Upper lobe of left lung (tissue), 4 donors: ENCODE measurements at regions not wholly inside any gene's neighbourhood (a gene's known extent, or its start where the extent isn't known, plus 50 kb on each side); places are given as distances from the start of the nearest gene placed in this dataset.

Experiments used
- CTCF ChIP-seq, 6 experiments: fragments of 450-650 bp in 4 of 6; fragments of 200-600 bp in 2 of 6; sonication (generic) in 2 of 6; IDR thresholded peaks; one replicate each; pipeline ENCODE4 v1.5.1; 2016 to 2019; ENCODE audit warnings: antibody characterized with exemption in 6 of 6
- POLR2A ChIP-seq, 4 donors: fragments of 450-650 bp; IDR thresholded peaks; one replicate each; pipeline ENCODE4 v1.5.1; 2016 to 2017; ENCODE audit warnings: antibody characterized with exemption in 4 of 4, mild to moderate bottlenecking in 2 of 4
- POLR2AphosphoS5 ChIP-seq, 2 donors: sonication (generic); formaldehyde crosslinking; IDR thresholded peaks; one replicate each; pipeline ENCODE4 v1.5.1; 2017; ENCODE audit warnings: antibody characterized with exemption in 2 of 2

- no peak for TF ChIP-seq CTCF (IDR thresholded peaks at IDR 0.05)
- no peak for TF ChIP-seq POLR2A (IDR thresholded peaks at IDR 0.05)
- no peak for TF ChIP-seq POLR2AphosphoS5 (IDR thresholded peaks at IDR 0.05)
Observed at GRCh38 chr6:121839896-121840295, 404.4 kb downstream of the GJA1 start.
